ENCODE measurements at regions not wholly inside any gene's neighbourhood (a gene's known extent, or its start where the extent isn't known, plus 50 kb on each side); places are given as distances from the start of the nearest gene placed in this dataset.

GRCh38 chr2:145741181-145741580 is 1221.3 kb upstream of the ZEB2 start:
- no TSS peak for BruUV-seq (replicated peaks)
- in situ Hi-C loops (cut with HindIII; ENCODE audit: low pct_unique_long_range_greater_than_20kb, low sequenced_read_pairs): no loop called here
- H3K27ac ChIP-seq (ENCODE audit: low read length): no peak overlapping the region
- H3K36me3 ChIP-seq (ENCODE audit: control insufficient read depth, insufficient read depth, low read length): no peaks in the 10 kb centered on the region
- ATAC-seq (no peak), DNase-seq (ENCODE audit: low read depth, low spot score) (no peak)
- no peaks in the 10 kb centered on the region for H3K4me1 ChIP-seq (ENCODE audit: control insufficient read depth, insufficient read depth, low read length)
- peaks cover 4% of the 10 kb centered on the region; the same call in 1 of the 2 replicates for H3K9me3 ChIP-seq (ENCODE audit: control insufficient read depth, insufficient read depth, low read depth, low read length)
- ChIA-PET POLR2A (no interaction called here), CTCF (no interaction called here)
- TF ChIP-seq, protein P1, sequence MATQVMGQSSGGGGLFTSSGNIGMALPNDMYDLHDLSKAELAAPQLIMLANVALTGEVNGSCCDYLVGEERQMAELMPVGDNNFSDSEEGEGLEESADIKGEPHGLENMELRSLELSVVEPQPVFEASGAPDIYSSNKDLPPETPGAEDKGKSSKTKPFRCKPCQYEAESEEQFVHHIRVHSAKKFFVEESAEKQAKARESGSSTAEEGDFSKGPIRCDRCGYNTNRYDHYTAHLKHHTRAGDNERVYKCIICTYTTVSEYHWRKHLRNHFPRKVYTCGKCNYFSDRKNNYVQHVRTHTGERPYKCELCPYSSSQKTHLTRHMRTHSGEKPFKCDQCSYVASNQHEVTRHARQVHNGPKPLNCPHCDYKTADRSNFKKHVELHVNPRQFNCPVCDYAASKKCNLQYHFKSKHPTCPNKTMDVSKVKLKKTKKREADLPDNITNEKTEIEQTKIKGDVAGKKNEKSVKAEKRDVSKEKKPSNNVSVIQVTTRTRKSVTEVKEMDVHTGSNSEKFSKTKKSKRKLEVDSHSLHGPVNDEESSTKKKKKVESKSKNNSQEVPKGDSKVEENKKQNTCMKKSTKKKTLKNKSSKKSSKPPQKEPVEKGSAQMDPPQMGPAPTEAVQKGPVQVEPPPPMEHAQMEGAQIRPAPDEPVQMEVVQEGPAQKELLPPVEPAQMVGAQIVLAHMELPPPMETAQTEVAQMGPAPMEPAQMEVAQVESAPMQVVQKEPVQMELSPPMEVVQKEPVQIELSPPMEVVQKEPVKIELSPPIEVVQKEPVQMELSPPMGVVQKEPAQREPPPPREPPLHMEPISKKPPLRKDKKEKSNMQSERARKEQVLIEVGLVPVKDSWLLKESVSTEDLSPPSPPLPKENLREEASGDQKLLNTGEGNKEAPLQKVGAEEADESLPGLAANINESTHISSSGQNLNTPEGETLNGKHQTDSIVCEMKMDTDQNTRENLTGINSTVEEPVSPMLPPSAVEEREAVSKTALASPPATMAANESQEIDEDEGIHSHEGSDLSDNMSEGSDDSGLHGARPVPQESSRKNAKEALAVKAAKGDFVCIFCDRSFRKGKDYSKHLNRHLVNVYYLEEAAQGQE (IDR thresholded peaks at IDR 0.05; ENCODE audit: insufficient read depth in 1 of 2, low read depth in 2 of 2, low read length in 1 of 2): no peak
- no peak for TF ChIP-seq POLR2AphosphoS5 (IDR thresholded peaks at IDR 0.05; ENCODE audit: low read depth, low read length)
- no peak for TF ChIP-seq SIN3A (IDR thresholded peaks at IDR 0.05; ENCODE audit: borderline replicate concordance, insufficient read depth, low read depth, low read length)
- TF ChIP-seq CTCF (IDR thresholded peaks at IDR 0.05): no peak
- TF ChIP-seq TCF7L2 (IDR thresholded peaks at IDR 0.05; ENCODE audit: low read depth, low read length): no peak
- intact Hi-C loops (cut with micrococcal nuclease; ENCODE audit: unreplicated experiment): no loop called here
- no peak overlapping the region for H3K4me3 ChIP-seq (ENCODE audit: low read depth in 2 of 2, low read length in 2 of 2)
- no peaks in the 10 kb centered on the region for H3K27me3 ChIP-seq (ENCODE audit: control insufficient read depth, insufficient read depth, low read length)

DNA sequence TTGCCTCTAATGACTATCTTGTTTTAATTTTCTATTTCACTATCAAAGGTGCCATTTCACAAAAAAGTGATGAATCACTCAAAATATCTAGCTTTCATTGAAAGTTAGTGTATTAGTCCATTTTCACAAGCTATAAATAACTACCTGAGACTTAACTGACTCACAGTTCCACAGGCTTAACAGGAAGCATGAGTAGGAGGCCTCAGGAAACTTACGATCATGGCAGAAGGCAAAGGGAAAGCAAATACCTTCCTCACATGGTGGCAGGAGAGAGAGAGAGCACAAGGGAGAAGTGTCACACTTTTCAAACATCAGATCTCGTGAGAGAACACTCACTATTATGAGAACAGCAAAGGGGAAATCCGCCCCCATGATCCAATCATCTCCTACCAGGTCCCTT is 1220.4 kb upstream of the ZEB2 start:
- Histone ChIP-seq H3K4me1 (ENCODE audit: control insufficient read depth, insufficient read depth, low read length) (no peaks in the 10 kb centered on the region), H3K27ac (ENCODE audit: low read length) (no peak overlapping the region), H3K9me3 (ENCODE audit: control insufficient read depth, insufficient read depth, low read depth, low read length) (peaks cover 4% of the 10 kb centered on the region; the same call in 1 of the 2 replicates), H3K27me3 (ENCODE audit: control insufficient read depth, insufficient read depth, low read length) (no peaks in the 10 kb centered on the region), H3K36me3 (ENCODE audit: control insufficient read depth, insufficient read depth, low read length) (no peaks in the 10 kb centered on the region), H3K4me3 (ENCODE audit: low read depth in 2 of 2, low read length in 2 of 2) (no peak overlapping the region)
- DNase-seq (ENCODE audit: low read depth, low spot score) (no peak), ATAC-seq (no peak)
- in situ Hi-C loops (cut with HindIII; ENCODE audit: low pct_unique_long_range_greater_than_20kb, low sequenced_read_pairs) (no loop called here), intact Hi-C loops (cut with micrococcal nuclease; ENCODE audit: unreplicated experiment) (no loop called here)
- BruUV-seq (replicated peaks): no TSS peak
- CTCF ChIA-PET: no interaction called here
- TF ChIP-seq CTCF (IDR thresholded peaks at IDR 0.05): no peak
- no peak for TF ChIP-seq SIN3A (IDR thresholded peaks at IDR 0.05; ENCODE audit: borderline replicate concordance, insufficient read depth, low read depth, low read length)
- no peak for TF ChIP-seq TCF7L2 (IDR thresholded peaks at IDR 0.05; ENCODE audit: low read depth, low read length)
- no peak for TF ChIP-seq POLR2AphosphoS5 (IDR thresholded peaks at IDR 0.05; ENCODE audit: low read depth, low read length)
- TF ChIP-seq, protein P1 (IDR thresholded peaks at IDR 0.05; ENCODE audit: insufficient read depth in 1 of 2, low read depth in 2 of 2, low read length in 1 of 2): no peak
- POLR2A ChIA-PET: no interaction called here
